Suprapubic skin (tissue), 4 donors: ENCODE measurements at regions not wholly inside any gene's neighbourhood (a gene's known extent, or its start where the extent isn't known, plus 50 kb on each side); places are given as distances from the start of the nearest gene placed in this dataset.

Experiments
- DNase-seq, 2 donors: peaks; one replicate each; pipeline ENCODE4 v3.0.0-alpha.2; 2019; ENCODE audit warnings: low spot score in 2 of 2
- H3K27ac ChIP-seq: fragments of 200-600 bp; sonication (generic); one replicate; pipeline ENCODE4 v1.5.1; 2019
- H3K27me3 ChIP-seq: fragments of 200-600 bp; sonication (generic); one replicate; pipeline ENCODE4 v1.5.1; 2019
- H3K36me3 ChIP-seq: fragments of 200-600 bp; sonication (generic); one replicate; pipeline ENCODE4 v1.5.1; 2019
- H3K4me1 ChIP-seq: fragments of 200-600 bp; sonication (generic); one replicate; pipeline ENCODE4 v1.5.1; 2019
- H3K4me3 ChIP-seq: fragments of 200-600 bp; sonication (generic); one replicate; pipeline ENCODE4 v1.5.1; 2019; ENCODE audit warnings: mild to moderate bottlenecking
- H3K9me3 ChIP-seq: fragments of 200-600 bp; sonication (generic); one replicate; pipeline ENCODE4 v1.5.1; 2019
- EP300 ChIP-seq: sonication (generic); formaldehyde crosslinking; IDR thresholded peaks from one replicate; pipeline ENCODE4 v1.6.1; 2017; ENCODE audit warnings: antibody characterized with exemption
- POLR2A ChIP-seq, 2 donors: fragments of 450-650 bp; IDR thresholded peaks; one replicate each; pipeline ENCODE4 v1.6.1; 2017; ENCODE audit warnings: antibody characterized with exemption in 2 of 2, mild to moderate bottlenecking in 2 of 2, moderate library complexity in 2 of 2
- POLR2AphosphoS5 ChIP-seq, 3 donors: sonication (generic); formaldehyde crosslinking; IDR thresholded peaks; one replicate each; pipeline ENCODE4 v1.6.1; 2017; ENCODE audit warnings: antibody characterized with exemption in 3 of 3
- WGBS: methylation state at CpG from one replicate; pipeline ENCODE4 v1.1.5; 2018; 5-methylcytosine and 5-hydroxymethylcytosine counted together
- TF ChIP-seq, protein P1 (sequence below), 2 donors: fragments of 200-600 bp in 1 of 2; fragments of 450-650 bp in 1 of 2; sonication (generic) in 1 of 2; IDR thresholded peaks; one replicate each; pipeline ENCODE4 v1.5.1; 2016 to 2019; ENCODE audit warnings: antibody characterized with exemption in 2 of 2, mild to moderate bottlenecking in 1 of 2, moderate library complexity in 1 of 2

DNA sequence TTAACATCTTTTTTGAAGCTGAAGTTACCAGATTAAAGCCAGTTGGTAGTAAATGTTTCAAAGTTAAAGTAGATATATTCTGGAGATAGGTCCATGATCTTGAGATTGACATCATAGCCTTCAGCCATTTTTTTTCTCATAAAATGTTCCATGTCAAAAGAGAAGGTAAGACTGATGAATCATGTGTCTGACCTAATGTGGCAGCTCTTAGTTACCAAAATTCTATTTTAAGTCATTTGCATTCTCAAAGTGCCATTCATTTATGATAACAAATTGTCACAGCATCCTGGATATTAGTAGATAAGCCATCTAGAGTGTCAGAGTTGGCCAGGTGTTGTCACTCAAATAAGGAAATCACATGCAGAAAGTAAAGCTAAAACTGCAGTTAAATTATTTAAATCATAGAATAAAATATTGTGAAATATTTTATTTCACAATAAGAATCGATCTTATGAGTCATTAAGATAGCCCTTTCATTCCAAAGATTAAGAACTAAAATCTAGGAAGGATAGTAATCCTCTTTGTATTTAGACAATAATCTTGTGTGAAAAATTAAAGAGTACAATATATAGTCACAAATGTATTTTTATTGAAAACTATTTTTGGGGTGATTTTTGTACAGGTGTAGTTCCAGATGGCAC lies 65.7 kb upstream of the ADAD1 start:
- no peak overlapping the region for H3K27ac ChIP-seq
- DNase-seq, result no peak
- H3K9me3 ChIP-seq, result no peaks in the 10 kb centered on the region
- TF ChIP-seq POLR2A (IDR thresholded peaks at IDR 0.05) (no peak), POLR2AphosphoS5 (IDR thresholded peaks at IDR 0.05) (no peak), EP300 (no peak)
- TF ChIP-seq, protein P1, sequence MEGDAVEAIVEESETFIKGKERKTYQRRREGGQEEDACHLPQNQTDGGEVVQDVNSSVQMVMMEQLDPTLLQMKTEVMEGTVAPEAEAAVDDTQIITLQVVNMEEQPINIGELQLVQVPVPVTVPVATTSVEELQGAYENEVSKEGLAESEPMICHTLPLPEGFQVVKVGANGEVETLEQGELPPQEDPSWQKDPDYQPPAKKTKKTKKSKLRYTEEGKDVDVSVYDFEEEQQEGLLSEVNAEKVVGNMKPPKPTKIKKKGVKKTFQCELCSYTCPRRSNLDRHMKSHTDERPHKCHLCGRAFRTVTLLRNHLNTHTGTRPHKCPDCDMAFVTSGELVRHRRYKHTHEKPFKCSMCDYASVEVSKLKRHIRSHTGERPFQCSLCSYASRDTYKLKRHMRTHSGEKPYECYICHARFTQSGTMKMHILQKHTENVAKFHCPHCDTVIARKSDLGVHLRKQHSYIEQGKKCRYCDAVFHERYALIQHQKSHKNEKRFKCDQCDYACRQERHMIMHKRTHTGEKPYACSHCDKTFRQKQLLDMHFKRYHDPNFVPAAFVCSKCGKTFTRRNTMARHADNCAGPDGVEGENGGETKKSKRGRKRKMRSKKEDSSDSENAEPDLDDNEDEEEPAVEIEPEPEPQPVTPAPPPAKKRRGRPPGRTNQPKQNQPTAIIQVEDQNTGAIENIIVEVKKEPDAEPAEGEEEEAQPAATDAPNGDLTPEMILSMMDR (IDR thresholded peaks at IDR 0.05), result no peak
- no peak overlapping the region for H3K4me3 ChIP-seq
- peaks cover 65% of the 10 kb centered on the region for H3K36me3 ChIP-seq
- H3K27me3 ChIP-seq, result no peaks in the 10 kb centered on the region
- 77% methylated on average over 1 of the region's 1 CpG for WGBS
- no peaks in the 10 kb centered on the region for H3K4me1 ChIP-seq

DNA sequence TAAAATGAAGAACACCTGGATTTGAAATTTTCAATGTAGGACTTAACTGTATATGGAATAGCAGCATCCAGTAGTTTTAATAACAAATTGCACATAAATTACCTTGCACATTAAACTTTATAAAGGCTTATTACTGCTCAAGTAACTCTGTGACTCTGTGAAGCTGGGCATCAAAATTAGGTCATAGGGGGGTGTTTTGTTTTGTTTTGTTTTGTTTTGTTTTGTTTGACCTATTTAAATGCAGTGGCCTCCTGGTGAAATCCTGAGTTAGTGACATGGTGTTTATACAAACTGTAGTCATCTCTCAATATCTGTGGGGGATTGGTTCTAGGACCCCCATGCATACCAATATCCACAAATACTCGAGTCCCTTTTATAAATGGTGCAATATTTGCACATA lies 51.9 kb upstream of the ADAD1 start:
- WGBS, result 93% methylated on average over 1 of the region's 1 CpG
- no peak for DNase-seq
- Histone ChIP-seq H3K36me3 (peaks cover 54% of the 10 kb centered on the region), H3K4me1 (no peaks in the 10 kb centered on the region), H3K27me3 (no peaks in the 10 kb centered on the region), H3K27ac (no peak overlapping the region), H3K9me3 (no peaks in the 10 kb centered on the region), H3K4me3 (no peak overlapping the region)
- TF ChIP-seq, protein P1 (IDR thresholded peaks at IDR 0.05), result no peak
- no peak for TF ChIP-seq POLR2AphosphoS5 (IDR thresholded peaks at IDR 0.05)
- no peak for TF ChIP-seq EP300
- TF ChIP-seq POLR2A (IDR thresholded peaks at IDR 0.05), result no peak

DNA sequence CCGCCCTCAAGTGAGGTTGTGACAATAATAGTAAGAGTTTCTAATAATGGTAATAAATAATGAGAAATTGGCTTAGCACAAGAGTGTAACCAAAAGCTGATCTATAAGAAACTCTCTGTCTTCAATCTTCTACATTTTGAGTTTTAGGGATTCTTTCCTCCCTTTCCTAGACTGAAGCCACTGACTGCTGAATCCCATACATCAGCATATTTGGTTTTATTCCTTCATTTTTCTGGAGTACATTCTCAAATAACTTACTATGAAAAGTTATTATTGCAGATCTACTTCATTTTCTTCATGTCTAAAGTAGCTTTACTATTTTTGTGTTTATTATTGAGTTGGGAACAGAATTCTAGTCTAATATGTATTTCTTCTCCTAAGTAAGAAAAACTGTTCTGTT lies 49.9 kb upstream of the ADAD1 start:
- no peaks in the 10 kb centered on the region for H3K4me1 ChIP-seq
- DNase-seq, result no peak
- TF ChIP-seq POLR2A (IDR thresholded peaks at IDR 0.05) (no peak), EP300 (no peak), POLR2AphosphoS5 (IDR thresholded peaks at IDR 0.05) (no peak)
- TF ChIP-seq, protein P1 (IDR thresholded peaks at IDR 0.05), result no peak
- no peaks in the 10 kb centered on the region for H3K9me3 ChIP-seq
- no peak overlapping the region for H3K27ac ChIP-seq
- peaks cover 42% of the 10 kb centered on the region for H3K36me3 ChIP-seq
- 97% methylated on average over 1 of the region's 1 CpG for WGBS
- H3K27me3 ChIP-seq, result no peaks in the 10 kb centered on the region
- no peak overlapping the region for H3K4me3 ChIP-seq
